HCT116 (cell line): ENCODE measurements at regions not wholly inside any gene's neighbourhood (a gene's known extent, or its start where the extent isn't known, plus 50 kb on each side); places are given as distances from the start of the nearest gene placed in this dataset.

Experiments
- ATAC-seq: fragments of 200-7000 bp; cut with Tn5 transposase; 2 replicates; pipeline ENCODE4 v1.9.1; 2020; ENCODE audit warnings: mild to moderate bottlenecking, moderate library complexity
- BruUV-seq: library from RNA; stranded (reverse); fragments of 400-500 nt; replicated peaks from 2 replicates; lab custom pipeline; 2021; lab: Mats Ljungman, UMichigan
- CTCF ChIA-PET: fragments of 300-600 bp; sonication (Branson Sonifier 250); formaldehyde crosslinking; loops from one replicate; lab custom pipeline; 2021; ENCODE audit warnings: antibody characterized with exemption; lab: Charles Lee
- POLR2A ChIA-PET: fragments of 300-600, 350-600 bp; sonication (Branson Sonifier 250); formaldehyde crosslinking; loops from one replicate; lab custom pipeline; 2021; ENCODE audit warnings: antibody characterized with exemption; lab: Charles Lee
- RAD21 ChIA-PET, 2 experiments: fragments of 300-600 bp; sonication (Branson Sonifier 250); formaldehyde crosslinking; loops; one replicate each; lab custom pipeline; 2023; ENCODE audit warnings: low total read pairs in 2 of 2; ENCODE audit not compliant: uncharacterized antibody in 2 of 2, unreplicated experiment in 2 of 2, low non-redundant PET in 1 of 2; lab: Charles Lee
- DNase-seq: peaks from one replicate; pipeline ENCODE4 v3.0.0-alpha.2; 2010; ENCODE audit warnings: low read depth, low spot score
- H2AFZ ChIP-seq: fragments of 200-600 bp; shearing (Covaris generic), sonication (generic); 2 replicates; pipeline ENCODE4 v1.6.1; 2017; ENCODE audit warnings: low read depth, mixed run types, mixed read lengths, antibody characterized with exemption, low read length; ENCODE audit not compliant: poor library complexity, severe bottlenecking
- H3K27ac ChIP-seq: 2 replicates; pipeline ENCODE4 v1.5.1; 2012; ENCODE audit warnings: low read depth, low read length
- H3K27me3 ChIP-seq: fragments of 200-600 bp; sonication (generic); 2 replicates; pipeline ENCODE4 v1.6.1; 2016; ENCODE audit warnings: mixed run types, low read length, mixed read lengths; ENCODE audit not compliant: insufficient read depth
- H3K36me3 ChIP-seq, 2 experiments: fragments of 200-500 bp in 1 of 2; fragments of 200-600 bp in 1 of 2; sonication (Bioruptor generic) in 1 of 2; sonication (generic) in 1 of 2; 2 replicates each; pipeline versions ENCODE4 v1.5.1 to v1.6.1; 2014 to 2016; ENCODE audit warnings: low read length in 2 of 2, inconsistent platforms in 1 of 2, mixed read lengths in 1 of 2, mixed run types in 1 of 2; ENCODE audit not compliant: insufficient read depth in 2 of 2, control insufficient read depth in 1 of 2
- H3K4me1 ChIP-seq, 2 experiments: fragments of 200-600 bp in 1 of 2; sonication (generic) in 1 of 2; 2 replicates each; pipeline versions ENCODE4 v1.5.1 to v1.6.1; 2012 to 2017; ENCODE audit warnings: low read length in 2 of 2, inconsistent platforms in 1 of 2, mild to moderate bottlenecking in 1 of 2, mixed read lengths in 1 of 2, mixed run types in 1 of 2, moderate library complexity in 1 of 2; ENCODE audit not compliant: insufficient read depth in 2 of 2, control insufficient read depth in 1 of 2
- H3K4me2 ChIP-seq: fragments of 200-600 bp; sonication (generic); 2 replicates; pipeline ENCODE4 v1.6.1; 2017; ENCODE audit warnings: mixed run types, low read length, mixed read lengths
- H3K4me3 ChIP-seq, 2 experiments: fragments of 200-600 bp in 1 of 2; sonication (generic) in 1 of 2; replicated peaks in 1 of 2; 2 replicates each; pipeline ENCODE4 v1.5.1; 2011 to 2016; ENCODE audit warnings: low read length in 2 of 2, control low read depth in 1 of 2, low read depth in 1 of 2, mild to moderate bottlenecking in 1 of 2, mixed read lengths in 1 of 2, mixed run types in 1 of 2
- H3K79me2 ChIP-seq: fragments of 200-600 bp; sonication (generic); 2 replicates; pipeline ENCODE4 v1.6.1; 2017; ENCODE audit warnings: mild to moderate bottlenecking, mixed run types, low read length, moderate library complexity, mixed read lengths; ENCODE audit not compliant: insufficient read depth
- H3K9ac ChIP-seq: fragments of 200-600 bp; sonication (generic); 2 replicates; pipeline ENCODE4 v1.6.1; 2016; ENCODE audit warnings: low read length, mixed read lengths
- H3K9me2 ChIP-seq: fragments of 200-600 bp; sonication (generic), shearing (Covaris generic); 2 replicates; pipeline ENCODE4 v1.6.1; 2017; ENCODE audit warnings: mixed run types, mild to moderate bottlenecking, moderate library complexity; ENCODE audit not compliant: insufficient read depth
- H3K9me3 ChIP-seq, 2 experiments: fragments of 200-500 bp in 1 of 2; fragments of 200-600 bp in 1 of 2; sonication (Bioruptor generic) in 1 of 2; sonication (generic) in 1 of 2; 2 replicates each; pipeline ENCODE4 v1.6.1; 2014 to 2017; ENCODE audit warnings: low read length in 2 of 2, mixed read lengths in 2 of 2, inconsistent platforms in 1 of 2, low read depth in 1 of 2, mild to moderate bottlenecking in 1 of 2, mixed run types in 1 of 2, moderate library complexity in 1 of 2; ENCODE audit not compliant: control insufficient read depth in 1 of 2, insufficient read depth in 1 of 2
- H4K20me1 ChIP-seq: fragments of 200-600 bp; sonication (generic), shearing (Covaris generic); 2 replicates; pipeline ENCODE4 v1.6.1; 2017; ENCODE audit warnings: mixed run types, mild to moderate bottlenecking, moderate library complexity; ENCODE audit not compliant: insufficient read depth
- ATF3 ChIP-seq: IDR thresholded peaks from 2 replicates; pipeline ENCODE4 v1.6.1; 2012
- CEBPB ChIP-seq: IDR thresholded peaks from 2 replicates; pipeline ENCODE4 v1.6.1; 2012; ENCODE audit warnings: low read depth
- CTCF ChIP-seq, 3 experiments: fragments of 200-600 bp in 1 of 3; sonication (generic) in 1 of 3; IDR thresholded peaks in 2 of 3; conservative IDR thresholded peaks in 1 of 3; 2 replicates each; pipeline ENCODE4 v1.5.1; 2012 to 2017; ENCODE audit warnings: low read depth in 2 of 3, low read length in 2 of 3, antibody characterized with exemption in 1 of 3, borderline replicate concordance in 1 of 3, control low read depth in 1 of 3, mild to moderate bottlenecking in 1 of 3, mixed read lengths in 1 of 3, mixed run types in 1 of 3, moderate library complexity in 1 of 3; ENCODE audit not compliant: insufficient read depth in 1 of 3
- EGR1 ChIP-seq: IDR thresholded peaks from 2 replicates; pipeline ENCODE4 v1.6.1; 2012; ENCODE audit warnings: low read depth
- ELF1 ChIP-seq: IDR thresholded peaks from 2 replicates; pipeline ENCODE4 v1.6.1; 2012; ENCODE audit warnings: low read depth, borderline replicate concordance
- EZH2 ChIP-seq: fragments of 200-600 bp; sonication (generic); IDR thresholded peaks from 2 replicates; pipeline ENCODE4 v1.6.1; 2017; ENCODE audit warnings: antibody characterized with exemption, mixed run types
- EZH2phosphoT487 ChIP-seq: fragments of 200-600 bp; IDR thresholded peaks from 2 replicates; pipeline ENCODE4 v1.6.1; 2018; ENCODE audit warnings: antibody characterized with exemption, borderline replicate concordance
- FOSL1 ChIP-seq: IDR thresholded peaks from 2 replicates; pipeline ENCODE4 v1.6.1; 2012; ENCODE audit warnings: low read depth
- POLR2A ChIP-seq: IDR thresholded peaks from 2 replicates; pipeline ENCODE4 v1.7.0; 2011; ENCODE audit warnings: borderline replicate concordance; ENCODE audit not compliant: insufficient read depth, insufficient read length; ENCODE audit errors: extremely low read depth
- POLR2AphosphoS5 ChIP-seq: IDR thresholded peaks from 2 replicates; pipeline ENCODE4 v1.6.1; 2011; ENCODE audit warnings: mild to moderate bottlenecking, low read depth, low read length, moderate library complexity
- RAD21 ChIP-seq: IDR thresholded peaks from 2 replicates; pipeline ENCODE4 v1.6.1; 2012; ENCODE audit warnings: low read depth, mild to moderate bottlenecking
- REST ChIP-seq: IDR thresholded peaks from 2 replicates; pipeline ENCODE4 v1.6.1; 2012; ENCODE audit warnings: low read depth
- SIN3A ChIP-seq: IDR thresholded peaks from 2 replicates; pipeline ENCODE4 v1.6.1; 2012; ENCODE audit warnings: low read depth
- SP1 ChIP-seq: IDR thresholded peaks from 2 replicates; pipeline ENCODE4 v1.6.1; 2012; ENCODE audit warnings: low read depth
- SRF ChIP-seq: IDR thresholded peaks from 2 replicates; pipeline ENCODE4 v1.6.1; 2012; ENCODE audit warnings: low read depth
- ZBTB33 ChIP-seq: IDR thresholded peaks from 2 replicates; pipeline ENCODE4 v1.6.1; 2011; ENCODE audit warnings: mild to moderate bottlenecking, low read length, moderate library complexity; ENCODE audit not compliant: insufficient replicate concordance; ENCODE audit errors: extremely low read depth
- ZFX ChIP-seq: fragments of 450-650 bp; IDR thresholded peaks from 2 replicates; pipeline ENCODE4 v1.6.1; 2017
- intact Hi-C: fragments of 100-400 bp; cut with micrococcal nuclease; formaldehyde crosslinking; loops from 2 replicates; pipeline ENCODE4 v1.10.0; 2022

GRCh38 chr17:77281122-77281903 is 140.5 kb downstream of the SEC14L1 start:
- RAD21 ChIA-PET, result interaction anchor here (1.0 to 1.8 kb wide), 2 partner anchors 26 kb away, joined by 3 to 8 read pairs; no protein-coding TSS in a partner anchor
- Histone ChIP-seq H3K9me2 (no peaks in the 10 kb centered on the region), H4K20me1 (peaks cover 4% of the 10 kb centered on the region; the same call in 1 of the 2 replicates), H3K4me3 (peak overlapping the region; percentile 88 to 96), H3K4me1 (peaks cover 55 to 61% of the 10 kb centered on the region in 2 experiments), H2AFZ (no peak overlapping the region), H3K36me3 (0 out of 4 replicates have a peak, but pooled peaks cover 0 to 6% of the 10 kb centered on the region in 2 experiments), H3K4me2 (peak overlapping the region; percentile 84), H3K27ac (peak overlapping the region; percentile 98), H3K9me3 (no peaks in the 10 kb centered on the region), H3K9ac (peak overlapping the region; percentile 97), H3K79me2 (peaks cover 48% of the 10 kb centered on the region), H3K27me3 (no peaks in the 10 kb centered on the region)
- DNase-seq (no peak), ATAC-seq (peak; percentile 75)
- intact Hi-C loops, result no loop called here
- POLR2A ChIA-PET, result no interaction called here
- TF ChIP-seq CTCF (IDR thresholded peaks at IDR 0.05 in 2 of 3, conservative IDR thresholded peaks at IDR 0.05 in 1 of 3; ENCODE audit: borderline replicate concordance in 1 of 3, insufficient read depth in 1 of 3, low read depth in 2 of 3, low read length in 2 of 3) (peak in 2 of 3 experiments; percentile 6 to 30; a peak in 2 of 6 replicates), ATF3 (no peak), FOSL1 (no peak), ZBTB33 (no peak), POLR2A (peak; percentile 46), EZH2 (no peak), POLR2AphosphoS5 (peak; percentile 92), EGR1 (no peak), SRF (no peak), SP1 (no peak), ZFX (peak; percentile 87), SIN3A (no peak), CEBPB (no peak), REST (no peak), ELF1 (no peak), EZH2phosphoT487 (no peak), RAD21 (no peak)
- CTCF ChIA-PET, result interaction anchor here (1.1 to 2.8 kb wide), 3 partner anchors 8 to 41 kb away, joined by 3 to 16 read pairs (median 6); no protein-coding TSS in a partner anchor
- no TSS peak for BruUV-seq
